SK-N-SH (cell line): ENCODE measurements at regions not wholly inside any gene's neighbourhood (a gene's known extent, or its start where the extent isn't known, plus 50 kb on each side); places are given as distances from the start of the nearest gene placed in this dataset.

Experiments
- CTCF ChIA-PET: fragments of 300-600, 350-600 bp; formaldehyde crosslinking; extraction: SDS; loops from one replicate; lab custom pipeline; 2021; lab: Yijun Ruan, JAX
- POLR2A ChIA-PET: fragments of 350-600 bp; sonication (Branson Sonifier 250); formaldehyde crosslinking; extraction: SDS; loops from one replicate; lab custom pipeline; 2020; ENCODE audit warnings: antibody characterized with exemption, inconsistent platforms; lab: Yijun Ruan, JAX
- DNase-seq: peaks from one replicate; pipeline ENCODE4 v3.0.0; 2012
- H2AFZ ChIP-seq: fragments of 200-600 bp; sonication (generic); 2 replicates; pipeline ENCODE4 v1.8.1; 2016; ENCODE audit warnings: antibody characterized with exemption, mild to moderate bottlenecking, low read depth
- H3F3A ChIP-seq: fragments of 200-600 bp; sonication (generic); replicated peaks from 2 replicates; pipeline ENCODE3; 2016; ENCODE audit warnings: antibody characterized with exemption, mild to moderate bottlenecking; ENCODE audit not compliant: insufficient read depth
- H3K27ac ChIP-seq, 2 experiments: fragments of 200-500 bp in 1 of 2; fragments of 200-600 bp in 1 of 2; sonication (Bioruptor generic) in 1 of 2; sonication (generic), shearing (Covaris generic) in 1 of 2; 2 replicates each; pipeline versions ENCODE4 v1.5.1 to v1.6.1; 2014 to 2016; ENCODE audit warnings: low read depth in 2 of 2, inconsistent platforms in 1 of 2, low read length in 1 of 2, mild to moderate bottlenecking in 1 of 2, mixed read lengths in 1 of 2
- H3K27me3 ChIP-seq: fragments of 200-600 bp; sonication (generic), shearing (Covaris generic); 2 replicates; pipeline ENCODE4 v1.6.1; 2016; ENCODE audit warnings: mixed run types; ENCODE audit not compliant: insufficient read depth
- H3K36me3 ChIP-seq, 2 experiments: fragments of 200-500 bp in 1 of 2; fragments of 200-600 bp in 1 of 2; sonication (Bioruptor generic) in 1 of 2; sonication (generic) in 1 of 2; replicated peaks in 1 of 2; 2 replicates each; pipeline versions ENCODE3 to v1.5.1; 2014 to 2016; ENCODE audit warnings: low read length in 1 of 2, mild to moderate bottlenecking in 1 of 2; ENCODE audit not compliant: insufficient read depth in 2 of 2, control insufficient read depth in 1 of 2
- H3K4me1 ChIP-seq, 2 experiments: fragments of 200-500 bp in 1 of 2; fragments of 200-600 bp in 1 of 2; sonication (Bioruptor generic) in 1 of 2; sonication (generic), shearing (Covaris generic) in 1 of 2; 2 replicates each; pipeline versions ENCODE4 v1.5.1 to v1.6.1; 2014 to 2016; ENCODE audit warnings: low read depth in 1 of 2, low read length in 1 of 2, mixed run types in 1 of 2; ENCODE audit not compliant: insufficient read depth in 2 of 2, control insufficient read depth in 1 of 2
- H3K4me2 ChIP-seq: fragments of 200-600 bp; sonication (generic), shearing (Covaris generic); 2 replicates; pipeline ENCODE4 v1.6.1; 2017; ENCODE audit warnings: mixed run types
- H3K4me3 ChIP-seq, 2 experiments: fragments of 200-500 bp in 1 of 2; fragments of 200-600 bp in 1 of 2; sonication (Bioruptor generic) in 1 of 2; sonication (generic), shearing (Covaris generic) in 1 of 2; 2 replicates each; pipeline versions ENCODE4 v1.5.1 to v1.8.1; 2014 to 2016; ENCODE audit warnings: low read depth in 2 of 2, inconsistent platforms in 1 of 2, low read length in 1 of 2, mild to moderate bottlenecking in 1 of 2, mixed read lengths in 1 of 2, moderate library complexity in 1 of 2
- H3K79me2 ChIP-seq: fragments of 200-600 bp; sonication (generic); 2 replicates; pipeline ENCODE4 v1.8.1; 2017; ENCODE audit warnings: mild to moderate bottlenecking; ENCODE audit not compliant: insufficient read depth
- H3K9ac ChIP-seq: fragments of 200-600 bp; sonication (generic); 2 replicates; pipeline ENCODE4 v1.6.1; 2017; ENCODE audit warnings: mixed run types
- H3K9me2 ChIP-seq: fragments of 200-600 bp; sonication (generic); 2 replicates; pipeline ENCODE4 v1.6.1; 2017; ENCODE audit warnings: mixed run types
- H3K9me3 ChIP-seq: fragments of 200-600 bp; sonication (generic); 2 replicates; pipeline ENCODE4 v1.6.1; 2017; ENCODE audit warnings: mixed run types, mild to moderate bottlenecking, moderate library complexity
- H4K20me1 ChIP-seq: fragments of 200-600 bp; sonication (generic); 2 replicates; pipeline ENCODE4 v1.6.1; 2017; ENCODE audit warnings: mild to moderate bottlenecking, mixed run types; ENCODE audit not compliant: insufficient read depth
- FOSL2 ChIP-seq: IDR thresholded peaks from 2 replicates; pipeline ENCODE4 v1.4.0; 2012; ENCODE audit warnings: low read depth, mild to moderate bottlenecking, moderate library complexity, borderline replicate concordance
- GABPA ChIP-seq: IDR thresholded peaks from 2 replicates; pipeline ENCODE4 v1.4.0; 2012; ENCODE audit warnings: low read depth, mild to moderate bottlenecking
- GATA2 ChIP-seq: sonication (generic); formaldehyde crosslinking; IDR thresholded peaks from 2 replicates; pipeline ENCODE4 v1.5.0; 2020; ENCODE audit warnings: mild to moderate bottlenecking, missing genetic modification reagents
- MEF2A ChIP-seq: IDR thresholded peaks from 2 replicates; pipeline ENCODE4 v1.4.0; 2012; ENCODE audit warnings: low read depth, borderline replicate concordance
- MXI1 ChIP-seq: IDR thresholded peaks from 2 replicates; pipeline ENCODE4 v1.6.1; 2012; ENCODE audit warnings: mild to moderate bottlenecking, low read depth, low read length, improper control_type of control experiment
- NFIC ChIP-seq: IDR thresholded peaks from 2 replicates; pipeline ENCODE4 v1.4.0; 2012; ENCODE audit warnings: borderline replicate concordance
- NRF1 ChIP-seq: IDR thresholded peaks from 2 replicates; pipeline ENCODE4 v1.6.1; 2012; ENCODE audit warnings: low read depth, mild to moderate bottlenecking, low read length
- POLR2AphosphoS5 ChIP-seq: IDR thresholded peaks from 2 replicates; pipeline ENCODE4 v1.6.1; 2012; ENCODE audit warnings: low read depth, low read length
- RAD21 ChIP-seq: IDR thresholded peaks from 2 replicates; pipeline ENCODE4 v1.6.1; 2012; ENCODE audit warnings: mild to moderate bottlenecking, low read length
- RCOR1 ChIP-seq: fragments of 150-350 bp; IDR thresholded peaks from 2 replicates; pipeline ENCODE4 v1.6.1; 2017; ENCODE audit warnings: antibody characterized with exemption, low read length
- RXRA ChIP-seq: IDR thresholded peaks from 2 replicates; pipeline ENCODE4 v1.4.0; 2012; ENCODE audit warnings: low read depth, mild to moderate bottlenecking, borderline replicate concordance
- SIN3A ChIP-seq: IDR thresholded peaks from 2 replicates; pipeline ENCODE4 v1.6.1; 2012; ENCODE audit warnings: low read depth, mild to moderate bottlenecking, low read length, moderate library complexity, borderline replicate concordance
- TCF12 ChIP-seq: IDR thresholded peaks from 2 replicates; pipeline ENCODE4 v1.4.0; 2012
- WGBS: methylation state at CpG from one replicate; pipeline ENCODE4 v1.1.6; 2017; ENCODE audit warnings: low lambda C conversion rate; 5-methylcytosine and 5-hydroxymethylcytosine counted together
- TF ChIP-seq, protein P1 (sequence below): IDR thresholded peaks from 2 replicates; pipeline ENCODE4; 2012
- TF ChIP-seq, protein P2 (sequence below): IDR thresholded peaks from 2 replicates; pipeline ENCODE4 v1.4.0; 2012; ENCODE audit warnings: low read depth, borderline replicate concordance

DNA sequence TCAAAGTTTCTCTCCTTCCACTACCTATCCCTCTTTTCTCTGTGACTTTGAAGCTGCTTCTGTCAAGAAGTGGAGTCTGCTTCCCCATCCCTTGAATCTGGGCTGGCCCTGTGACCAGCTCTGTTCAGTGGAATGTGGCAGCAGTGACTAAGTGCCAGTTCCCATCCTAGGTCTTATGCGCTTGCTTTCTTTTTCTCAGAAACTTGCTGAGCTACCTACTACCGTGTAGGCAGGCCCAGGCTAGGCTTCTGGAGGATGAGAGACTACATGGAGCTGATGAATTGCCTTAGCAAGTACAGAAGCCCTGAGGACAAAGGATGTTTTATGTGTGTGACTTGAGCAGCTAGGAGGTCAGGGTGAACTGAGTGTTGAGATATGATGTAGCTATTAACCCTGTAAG lies 123.2 kb downstream of the PDCD6IP start:
- POLR2A ChIA-PET: no interaction called here
- WGBS: 67% methylated on average over 2 of the region's 2 CpGs
- Histone ChIP-seq H3K9ac (no peak overlapping the region), H3K36me3 (no peaks in the 10 kb centered on the region), H3K79me2 (no peaks in the 10 kb centered on the region), H3K27ac (no peak overlapping the region), H3K27me3 (no peaks in the 10 kb centered on the region), H3F3A (no peaks in the 10 kb centered on the region), H3K4me3 (no peak overlapping the region), H3K4me1 (peaks cover 16 to 30% of the 10 kb centered on the region in 2 experiments; a peak in 2 of 4 replicates), H3K4me2 (no peak overlapping the region), H4K20me1 (no peaks in the 10 kb centered on the region), H3K9me3 (no peaks in the 10 kb centered on the region), H2AFZ (no peak overlapping the region), H3K9me2 (no peaks in the 10 kb centered on the region)
- no peak for DNase-seq
- no peak for TF ChIP-seq RCOR1
- no peak for TF ChIP-seq NRF1
- TF ChIP-seq, protein P1, sequence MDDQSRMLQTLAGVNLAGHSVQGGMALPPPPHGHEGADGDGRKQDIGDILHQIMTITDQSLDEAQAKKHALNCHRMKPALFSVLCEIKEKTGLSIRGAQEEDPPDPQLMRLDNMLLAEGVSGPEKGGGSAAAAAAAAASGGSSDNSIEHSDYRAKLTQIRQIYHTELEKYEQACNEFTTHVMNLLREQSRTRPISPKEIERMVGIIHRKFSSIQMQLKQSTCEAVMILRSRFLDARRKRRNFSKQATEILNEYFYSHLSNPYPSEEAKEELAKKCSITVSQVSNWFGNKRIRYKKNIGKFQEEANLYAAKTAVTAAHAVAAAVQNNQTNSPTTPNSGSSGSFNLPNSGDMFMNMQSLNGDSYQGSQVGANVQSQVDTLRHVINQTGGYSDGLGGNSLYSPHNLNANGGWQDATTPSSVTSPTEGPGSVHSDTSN: no peak
- TF ChIP-seq SIN3A: no peak
- no peak for TF ChIP-seq NFIC
- TF ChIP-seq MEF2A: no peak
- no peak for TF ChIP-seq RAD21
- TF ChIP-seq GATA2 (CRISPR knock-in tag): no peak
- TF ChIP-seq MXI1: no peak
- TF ChIP-seq, protein P2, sequence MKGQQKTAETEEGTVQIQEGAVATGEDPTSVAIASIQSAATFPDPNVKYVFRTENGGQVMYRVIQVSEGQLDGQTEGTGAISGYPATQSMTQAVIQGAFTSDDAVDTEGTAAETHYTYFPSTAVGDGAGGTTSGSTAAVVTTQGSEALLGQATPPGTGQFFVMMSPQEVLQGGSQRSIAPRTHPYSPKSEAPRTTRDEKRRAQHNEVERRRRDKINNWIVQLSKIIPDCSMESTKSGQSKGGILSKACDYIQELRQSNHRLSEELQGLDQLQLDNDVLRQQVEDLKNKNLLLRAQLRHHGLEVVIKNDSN: no peak
- TF ChIP-seq TCF12: no peak
- TF ChIP-seq FOSL2: no peak
- CTCF ChIA-PET: interaction anchor here (0.6 to 1.6 kb wide), 3 partner anchors 9 to 19 kb away, joined by 3 to 4 read pairs (median 3); no protein-coding TSS in a partner anchor

DNA sequence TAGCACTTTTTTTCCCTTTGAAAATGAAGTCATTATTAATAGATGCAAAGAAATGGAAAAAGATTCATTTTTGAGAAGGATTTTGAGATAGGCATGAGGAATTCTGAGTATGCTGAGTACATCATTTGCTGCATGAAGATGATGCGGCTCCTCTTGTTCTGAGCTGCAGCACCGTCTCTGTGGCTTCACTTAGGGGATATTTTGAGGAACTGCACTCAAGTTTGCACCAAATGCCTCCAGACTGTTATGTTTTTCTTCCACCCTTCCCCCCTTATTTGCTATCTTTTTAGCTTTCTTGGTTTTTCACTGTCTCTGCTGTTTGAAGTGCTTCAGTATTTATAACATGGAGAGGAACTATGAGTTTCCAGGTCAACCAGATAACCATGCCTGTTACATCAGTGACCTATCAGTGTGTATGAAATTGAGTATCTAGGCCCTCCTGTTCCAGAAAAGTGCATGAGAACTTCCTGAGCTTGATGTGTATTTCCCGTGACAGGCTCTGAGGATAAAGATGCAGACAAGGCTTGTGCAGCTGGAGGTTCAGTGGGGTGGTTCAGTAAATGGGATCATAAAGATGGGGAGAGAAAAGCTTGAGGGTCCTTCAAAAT lies 128.7 kb downstream of the PDCD6IP start:
- H4K20me1 ChIP-seq: no peaks in the 10 kb centered on the region
- H3K79me2 ChIP-seq: no peaks in the 10 kb centered on the region
- H3K4me3 ChIP-seq: no peak overlapping the region
- ChIA-PET CTCF (interaction anchor here (1.2 to 2.1 kb wide), 3 partner anchors 13 to 89 kb away, joined by 3 to 6 read pairs (median 4); no protein-coding TSS in a partner anchor), POLR2A (no interaction called here)
- H3K4me1 ChIP-seq: peaks cover 0 to 4% of the 10 kb centered on the region in 2 experiments; a peak in 1 of 4 replicates
- H3K36me3 ChIP-seq: no peaks in the 10 kb centered on the region
- no peak for DNase-seq
- no peaks in the 10 kb centered on the region for H3K9me2 ChIP-seq
- H3K27ac ChIP-seq: no peak overlapping the region
- H2AFZ ChIP-seq: no peak overlapping the region
- H3K9me3 ChIP-seq: no peaks in the 10 kb centered on the region
- H3K27me3 ChIP-seq: no peaks in the 10 kb centered on the region
- no peak overlapping the region for H3K4me2 ChIP-seq
- TF ChIP-seq NFIC (no peak), GABPA (no peak), RXRA (no peak), POLR2AphosphoS5 (no peak), RCOR1 (no peak), RAD21 (no peak)
- TF ChIP-seq, protein P1: no peak
- no peak overlapping the region for H3K9ac ChIP-seq
- no peaks in the 10 kb centered on the region for H3F3A ChIP-seq
- 48% methylated on average over 3 of the region's 3 CpGs for whole genome bisulfite sequencing
